GM12874 (cell line): ENCODE measurements at regions not wholly inside any gene's neighbourhood (a gene's known extent, or its start where the extent isn't known, plus 50 kb on each side); places are given as distances from the start of the nearest gene placed in this dataset.

Experiments
- CTCF ChIP-seq: IDR thresholded peaks from 2 replicates; pipeline ENCODE4 v1.5.1; 2011; ENCODE audit warnings: low read depth, mild to moderate bottlenecking, control low read depth, low read length, moderate library complexity; ENCODE audit not compliant: insufficient read depth

GRCh38 chr5:152456815-152457443 lies 51.9 kb upstream of the NMUR2 start:
- TF ChIP-seq CTCF, result no peak

GRCh38 chr5:152462021-152462721 lies 57.1 kb upstream of the NMUR2 start:
- no peak for TF ChIP-seq CTCF

GRCh38 chr5:152464048-152464447 lies 59.0 kb upstream of the NMUR2 start:
- no peak for TF ChIP-seq CTCF

- no peak for TF ChIP-seq CTCF
Observed at GRCh38 chr5:152465140-152465539, 60.1 kb upstream of the NMUR2 start.

GRCh38 chr5:152466085-152466745 lies 61.1 kb upstream of the NMUR2 start:
- no peak for TF ChIP-seq CTCF

GRCh38 chr5:152470167-152470566 lies 65.1 kb upstream of the NMUR2 start:
- no peak for TF ChIP-seq CTCF

- TF ChIP-seq CTCF, result no peak
Observed at GRCh38 chr5:152472083-152472482, 67.0 kb upstream of the NMUR2 start.
